ENCODE measurements at regions not wholly inside any gene's neighbourhood (a gene's known extent, or its start where the extent isn't known, plus 50 kb on each side); places are given as distances from the start of the nearest gene placed in this dataset.

GRCh38 chr20:6482486-6482885 lies 285.0 kb upstream of the BMP2 start:
- no peak for DNase-seq

DNA sequence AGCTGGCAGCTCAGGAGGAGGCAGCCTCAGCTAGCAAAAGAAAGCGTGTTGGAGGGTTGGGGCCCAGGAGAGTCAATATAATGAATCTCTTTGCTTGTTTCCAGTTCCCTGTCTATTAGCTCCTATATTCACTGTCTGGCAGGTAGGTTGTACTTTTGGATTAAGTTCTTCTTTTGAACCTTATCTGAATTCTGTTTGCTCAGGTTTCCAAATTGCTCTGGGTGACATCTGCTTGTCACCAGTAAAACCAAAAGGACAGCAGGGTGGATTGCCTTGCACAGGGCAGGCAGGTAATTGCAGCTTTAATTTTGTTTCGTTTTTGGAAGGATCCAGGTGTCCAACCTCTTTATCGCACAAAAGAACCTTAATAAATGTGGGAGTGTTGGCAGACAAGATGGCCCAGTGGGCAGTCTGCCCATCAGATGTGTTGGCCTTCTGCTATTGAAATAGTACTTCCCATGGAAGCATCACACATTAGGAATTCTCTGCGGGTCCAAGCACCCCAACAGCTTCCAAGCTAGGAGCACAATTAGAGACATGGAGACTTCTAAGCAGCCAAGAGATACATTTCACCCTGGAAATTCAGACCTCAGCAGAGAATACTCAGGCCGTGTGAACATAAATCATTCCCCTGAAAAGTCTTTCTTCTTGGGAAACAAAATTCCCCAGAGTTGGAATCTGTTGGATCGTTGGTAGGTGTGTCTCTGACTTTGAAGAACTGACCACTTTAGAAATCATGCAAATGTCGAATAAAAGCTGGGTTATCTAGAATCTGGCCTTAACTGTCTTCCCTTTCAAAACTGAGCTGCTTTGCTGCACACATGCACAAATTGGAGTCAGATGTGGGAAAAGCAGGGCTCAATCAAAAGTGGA lies 286.9 kb upstream of the BMP2 start:
- DNase-seq: no peak

- no peak for DNase-seq
These were observed 294.3 kb upstream of the BMP2 start for GRCh38 chr20:6473197-6473596.

- no peak for DNase-seq
These were observed 295.6 kb upstream of the BMP2 start for GRCh38 chr20:6471871-6472270.

- no peak for DNase-seq
These were observed 296.3 kb upstream of the BMP2 start for GRCh38 chr20:6471110-6471647.

- DNase-seq: no peak
These were observed 297.8 kb upstream of the BMP2 start for GRCh38 chr20:6469695-6470094.

- DNase-seq: no peak
These were observed 298.9 kb upstream of the BMP2 start for GRCh38 chr20:6468423-6469116.

- no peak for DNase-seq
These were observed 299.9 kb upstream of the BMP2 start for GRCh38 chr20:6467562-6467961.

DNA sequence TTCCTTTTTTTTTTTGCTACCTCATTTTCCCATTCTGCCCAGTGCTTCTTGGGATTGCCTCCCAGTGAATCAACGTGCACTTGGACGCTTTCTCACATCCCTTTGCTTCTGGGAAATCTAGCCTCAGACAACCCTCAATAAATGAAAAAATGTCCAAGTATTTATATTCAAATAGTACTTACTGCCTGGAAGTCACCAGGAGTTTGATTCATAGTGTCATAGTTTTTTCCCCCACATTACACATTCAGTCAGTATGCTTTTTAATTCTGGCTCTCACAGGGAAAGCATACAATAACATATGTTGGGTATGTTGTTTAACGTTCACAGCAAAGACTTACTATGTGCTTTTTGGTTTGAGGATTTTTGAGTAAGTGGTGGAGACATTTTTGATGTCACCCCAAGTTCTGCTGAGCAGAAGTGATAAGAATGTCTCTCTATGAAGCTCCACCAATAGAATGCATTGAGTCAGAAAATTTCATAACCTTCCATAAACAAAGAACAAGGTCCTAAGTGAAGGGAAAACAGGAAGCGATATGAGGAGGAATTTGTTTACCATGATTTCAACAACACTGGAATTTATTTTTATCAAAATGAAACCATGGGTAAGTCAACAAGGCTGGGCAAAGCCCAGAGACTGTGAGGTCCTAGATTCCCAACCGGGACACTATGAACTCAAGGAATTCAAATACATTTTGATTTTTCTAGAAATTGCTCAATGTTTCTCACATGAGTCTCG lies 301.2 kb upstream of the BMP2 start:
- no peak for DNase-seq

DNA sequence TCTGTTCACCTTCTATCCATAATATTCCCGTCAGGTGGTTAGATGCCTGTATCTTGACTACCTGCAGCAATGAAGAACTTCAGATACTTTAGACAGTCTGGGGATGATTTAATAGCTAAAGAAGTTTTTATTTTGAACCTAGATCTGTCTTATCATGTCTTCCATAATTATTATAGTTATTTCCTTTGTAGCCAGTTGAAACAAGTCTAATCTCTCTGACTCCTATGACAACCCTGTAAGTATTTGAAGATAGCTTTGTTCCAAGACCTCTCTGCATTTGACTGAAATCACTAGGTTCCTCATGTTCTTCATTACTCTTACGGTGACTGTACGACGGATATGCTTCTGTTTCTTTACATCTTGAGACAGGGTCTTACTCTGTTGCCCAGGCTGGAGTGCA lies 316.6 kb upstream of the BMP2 start:
- DNase-seq: no peak

- DNase-seq: no peak
These were observed 317.6 kb upstream of the FERMT1 start for GRCh38 chr20:6440443-6440799.

- no peak for DNase-seq
These were observed 317.1 kb upstream of the FERMT1 start for GRCh38 chr20:6439737-6440442.

- DNase-seq: no peak
These were observed 311.3 kb upstream of the FERMT1 start for GRCh38 chr20:6434131-6434530.

- DNase-seq: no peak
These were observed 307.6 kb upstream of the FERMT1 start for GRCh38 chr20:6430381-6430780.

DNA sequence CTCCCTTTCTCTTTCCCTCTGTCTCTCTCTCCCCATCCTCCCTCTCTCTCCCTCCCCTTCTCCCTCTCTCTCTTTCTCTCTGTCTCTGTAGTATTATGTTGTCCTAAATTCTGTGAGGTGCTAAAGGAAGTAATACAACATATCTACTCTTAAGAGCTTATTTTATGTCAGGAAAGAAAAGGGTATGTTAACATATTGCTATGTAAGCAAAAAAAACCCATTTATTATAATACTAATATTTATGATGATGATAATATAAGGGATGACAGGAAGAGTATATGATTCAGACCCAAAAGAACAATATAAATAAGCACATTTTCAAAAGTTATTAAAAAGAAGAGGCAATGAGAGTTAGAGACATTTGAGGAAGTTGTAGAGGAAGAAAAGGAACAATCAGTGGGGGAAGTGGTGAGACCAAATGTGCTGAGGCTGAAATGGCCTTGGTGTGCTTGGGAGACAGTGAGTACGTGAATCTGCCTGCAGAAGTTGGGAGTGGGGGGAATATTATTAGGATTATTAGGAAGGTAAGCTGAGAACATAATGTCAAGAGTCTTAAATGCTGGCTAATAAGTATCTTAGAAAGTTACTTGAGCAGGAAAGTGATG lies 303.6 kb upstream of the FERMT1 start:
- DNase-seq: no peak

- DNase-seq: no peak
These were observed 298.8 kb upstream of the FERMT1 start for GRCh38 chr20:6421321-6422248.

- DNase-seq: no peak
These were observed 297.5 kb upstream of the FERMT1 start for GRCh38 chr20:6420336-6420735.

DNA sequence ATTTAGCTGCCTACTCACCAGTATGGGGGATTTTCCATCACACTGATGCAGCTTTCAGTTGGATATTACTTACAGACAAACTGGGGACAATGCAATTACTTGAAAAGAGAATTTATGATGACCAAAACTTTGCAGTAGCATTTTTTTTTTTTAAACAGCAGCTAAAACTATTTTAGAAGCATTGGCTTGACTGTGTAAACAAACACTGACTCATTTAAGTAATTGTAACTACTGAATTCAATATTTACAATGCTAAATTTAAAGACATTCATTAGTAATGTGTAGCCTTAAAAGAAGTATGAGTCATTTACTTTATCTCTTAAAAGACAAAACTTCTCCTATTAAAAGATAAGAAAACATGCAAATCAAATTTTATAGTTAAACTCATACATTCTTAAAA lies 295.9 kb upstream of the FERMT1 start:
- no peak for DNase-seq

- DNase-seq: no peak
These were observed 293.5 kb upstream of the FERMT1 start for GRCh38 chr20:6416371-6416770.

DNA sequence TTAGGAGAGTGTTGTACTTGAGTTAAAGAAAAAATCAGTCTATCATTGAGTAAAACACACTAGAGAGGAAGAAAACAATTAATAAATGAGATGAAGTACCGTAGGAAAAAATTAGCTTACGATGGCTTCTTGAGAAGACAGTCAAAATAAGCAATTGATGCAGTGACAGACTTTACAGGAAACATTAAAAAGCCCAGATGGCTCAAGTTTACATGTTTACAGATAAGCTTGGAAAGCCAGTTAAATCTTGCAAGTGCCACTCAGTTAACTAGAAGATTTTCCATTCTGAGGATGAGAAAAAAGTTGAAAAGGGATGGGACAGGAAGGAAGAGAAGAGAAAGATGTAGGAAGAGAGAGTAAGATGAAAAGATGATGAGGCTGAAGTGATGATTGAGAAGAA lies 288.8 kb upstream of the FERMT1 start:
- no peak for DNase-seq

DNA sequence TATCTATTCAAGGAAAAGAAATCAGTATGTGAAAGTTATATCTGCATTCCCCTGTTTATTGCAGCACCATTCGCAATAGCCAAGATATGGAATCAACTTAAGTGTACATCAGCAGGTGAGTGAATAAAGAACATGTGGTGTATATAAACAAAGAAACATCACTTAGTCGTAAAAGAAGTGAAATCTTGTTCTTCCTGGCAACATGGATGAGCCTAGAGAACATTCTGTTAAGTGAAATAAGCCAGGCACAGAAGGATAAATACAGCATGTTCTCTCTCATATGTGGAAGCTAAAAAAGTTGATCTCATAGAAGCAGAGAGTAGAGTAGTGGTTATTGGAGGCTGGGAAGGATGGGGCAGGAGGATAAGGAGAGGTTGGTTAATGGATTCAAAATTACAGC lies 287.9 kb upstream of the FERMT1 start:
- no peak for DNase-seq
